Mesenteric fat pad (tissue), 1 donor: ENCODE measurements at regions not wholly inside any gene's neighbourhood (a gene's known extent, or its start where the extent isn't known, plus 50 kb on each side); places are given as distances from the start of the nearest gene placed in this dataset.

Experiments used
- DNase-seq: peaks from one replicate; pipeline ENCODE4 v3.0.0-alpha.2; 2020; ENCODE audit warnings: low spot score
- donor health status: DM: yes; HTN: yes; CAD: no.

- no peak for DNase-seq
These were observed 1034.7 kb upstream of the CHAC2 start for GRCh38 chr2:52732849-52733395.

DNA sequence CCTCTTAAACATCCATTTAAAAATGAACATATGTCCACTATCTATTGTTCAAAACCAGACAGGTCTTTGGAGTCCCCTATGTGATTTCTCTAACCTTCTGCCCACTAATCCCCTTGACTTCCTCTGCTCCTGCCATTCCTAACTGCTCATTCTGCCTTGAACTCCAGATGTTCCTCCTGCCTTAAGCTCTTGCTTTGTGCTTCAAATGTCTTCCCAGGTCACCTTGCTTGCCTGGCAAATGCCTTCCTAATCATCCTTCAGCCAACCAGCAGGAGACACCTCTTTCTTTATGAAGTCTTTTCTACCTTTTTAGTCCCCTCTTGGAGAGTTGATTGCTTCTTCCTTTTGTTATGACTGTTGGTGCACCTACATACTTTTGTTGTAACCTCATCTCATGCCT is 1043.0 kb upstream of the CHAC2 start:
- DNase-seq: no peak

- no peak for DNase-seq
These were observed 1049.8 kb upstream of the CHAC2 start for GRCh38 chr2:52717836-52718235.

DNA sequence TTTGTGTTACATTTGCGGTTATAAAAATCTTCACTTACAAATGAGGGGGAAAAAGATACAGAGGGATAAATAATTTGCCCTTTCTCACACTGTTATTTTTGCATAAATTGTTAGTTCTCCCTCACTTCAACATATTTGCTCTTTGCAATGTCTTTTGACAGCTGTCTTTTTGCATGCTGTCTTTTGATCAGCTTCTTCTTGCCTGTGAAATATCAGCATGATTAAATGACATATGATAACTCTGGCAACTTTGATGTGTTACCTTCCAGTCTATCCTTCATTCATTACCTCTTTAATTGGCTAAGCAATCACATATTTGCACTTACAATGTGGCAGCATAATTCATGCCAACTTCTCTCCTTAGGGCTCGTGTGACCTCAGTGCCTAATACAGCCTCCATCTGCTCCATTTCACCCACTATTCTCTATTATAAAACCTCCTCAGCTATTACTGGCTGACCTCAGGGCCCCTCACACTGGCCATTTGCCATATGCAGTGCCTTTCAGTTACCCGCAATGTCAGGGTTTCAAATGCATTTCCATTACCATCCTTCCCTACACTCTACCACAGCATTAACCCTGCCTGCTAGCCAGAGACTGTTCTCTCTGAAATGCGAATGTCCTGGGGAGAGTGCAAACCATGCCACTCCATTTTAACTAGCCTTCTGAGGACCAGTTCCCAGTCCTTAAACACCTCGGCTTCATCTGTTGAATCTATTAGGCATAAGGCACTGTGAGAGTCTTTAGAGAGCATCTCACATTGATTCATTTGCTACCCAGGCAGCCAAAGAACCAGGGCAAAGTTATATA is 1056.6 kb upstream of the CHAC2 start:
- no peak for DNase-seq

- DNase-seq: no peak
These were observed 1063.4 kb upstream of the CHAC2 start for GRCh38 chr2:52704251-52704650.

GRCh38 chr2:52703004-52703403 is 1064.6 kb upstream of the CHAC2 start:
- no peak for DNase-seq

GRCh38 chr2:52698408-52698807 is 1069.2 kb upstream of the CHAC2 start:
- no peak for DNase-seq

DNA sequence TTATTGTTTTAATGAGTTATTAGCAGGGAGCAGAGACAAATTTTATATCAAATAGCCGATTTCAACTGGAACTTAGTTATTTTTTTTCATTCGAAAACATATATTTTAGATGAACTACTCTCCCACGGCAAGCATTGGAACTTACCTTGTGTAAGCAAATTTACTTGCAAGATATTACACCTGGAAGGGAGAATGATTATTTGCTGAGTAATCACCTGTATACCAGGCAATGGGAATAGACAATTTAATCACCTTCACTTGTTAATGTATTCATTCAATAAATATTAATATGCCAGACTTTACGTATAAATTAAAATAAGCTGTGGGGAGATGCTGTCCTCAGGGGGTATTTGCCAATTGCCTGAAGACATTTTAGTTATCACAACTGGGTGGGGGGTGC is 1069.9 kb upstream of the CHAC2 start:
- no peak for DNase-seq

DNA sequence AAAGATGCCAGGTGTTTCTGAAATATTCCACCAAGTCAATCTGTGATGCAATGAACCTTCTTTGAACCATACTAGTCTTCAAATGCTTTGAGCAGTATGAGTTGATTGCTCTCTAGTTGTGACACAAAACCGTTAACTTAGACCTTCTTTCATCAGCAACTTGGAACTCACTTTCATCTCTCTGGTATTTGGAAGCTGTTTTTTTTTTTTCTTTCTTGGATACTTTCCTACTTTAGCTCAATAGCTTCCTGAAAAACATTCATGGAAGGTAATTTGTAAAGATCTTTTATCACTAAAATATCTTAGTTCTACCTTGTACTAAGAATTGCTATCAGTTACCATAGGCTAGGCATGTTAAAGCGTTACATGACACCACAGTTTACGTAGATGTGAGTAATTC is 1071.9 kb upstream of the CHAC2 start:
- DNase-seq: no peak

DNA sequence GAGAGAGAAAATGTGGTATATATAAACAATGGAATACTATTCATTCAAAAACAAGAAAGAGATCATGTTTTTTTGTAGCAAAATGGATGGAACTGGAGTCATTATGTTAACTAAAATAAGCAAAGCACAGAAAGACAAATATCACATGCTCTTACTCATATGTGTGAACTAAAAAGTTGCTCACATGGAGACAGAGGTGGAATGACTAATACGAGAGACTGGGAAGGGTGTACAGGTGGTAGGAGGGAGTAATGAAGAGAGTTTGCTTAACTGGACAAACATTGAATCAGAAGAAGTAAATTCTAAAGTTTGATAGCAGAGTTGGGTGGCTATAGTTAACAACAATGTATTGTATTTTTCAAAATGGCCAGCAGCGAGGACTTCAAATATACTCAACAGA is 1080.7 kb upstream of the CHAC2 start:
- DNase-seq: no peak

GRCh38 chr2:52676056-52676455 is 1091.5 kb upstream of the CHAC2 start:
- DNase-seq: no peak

DNA sequence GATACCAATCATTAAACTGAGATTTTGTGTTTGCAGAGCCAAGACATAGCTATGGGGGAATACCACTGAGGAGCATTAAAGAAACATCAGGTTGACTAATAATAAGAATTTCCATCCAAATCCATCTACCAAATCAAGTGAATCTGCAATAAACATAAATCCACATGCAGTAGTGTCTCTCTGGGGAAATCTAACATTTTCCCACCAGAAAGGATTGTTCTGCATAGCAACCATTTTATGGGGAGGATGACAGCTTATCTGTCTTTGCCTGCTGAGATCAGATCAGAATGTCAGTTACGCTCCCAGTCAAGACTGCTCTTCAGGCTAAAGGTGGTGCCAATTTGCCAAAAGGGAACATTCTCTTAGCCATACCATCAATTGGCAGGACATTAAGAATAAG is 1098.9 kb upstream of the CHAC2 start:
- no peak for DNase-seq

DNA sequence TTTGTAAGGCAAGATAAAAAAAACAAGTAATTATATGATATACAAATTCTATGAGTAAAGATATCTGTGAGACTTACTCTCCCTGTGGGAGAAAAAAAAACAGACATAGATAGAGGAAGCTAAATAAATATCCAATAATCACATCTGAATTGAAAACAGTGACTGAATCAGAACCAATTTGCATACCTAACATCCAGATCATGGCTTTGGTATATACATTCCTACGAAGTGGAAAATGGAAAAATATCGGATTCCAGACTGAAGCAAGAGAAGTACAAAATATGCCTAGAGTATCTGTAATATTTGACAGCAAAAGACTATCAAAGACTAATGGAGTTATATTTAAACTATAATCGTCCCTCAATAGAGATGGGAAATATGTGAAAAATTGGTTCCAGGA is 1108.1 kb upstream of the CHAC2 start:
- DNase-seq: no peak

- no peak for DNase-seq
These were observed 1109.0 kb upstream of the CHAC2 start for GRCh38 chr2:52658598-52658997.

DNA sequence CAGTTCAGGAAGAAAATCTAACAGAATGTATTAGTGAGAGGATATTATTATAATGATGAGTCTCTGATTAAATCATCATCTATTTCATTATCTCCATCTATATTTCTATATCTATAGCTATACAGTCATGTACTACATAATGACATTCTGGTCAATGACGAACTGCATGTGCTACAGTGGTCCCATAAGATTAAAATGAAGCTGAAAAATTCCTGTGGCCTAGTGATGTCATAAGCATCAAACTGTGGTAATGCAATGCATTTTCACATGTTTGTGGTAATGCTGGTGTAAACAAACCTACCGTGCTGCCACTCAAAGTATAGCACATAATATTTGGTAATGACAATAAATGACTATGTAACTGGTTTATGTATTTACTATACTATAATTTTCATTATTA is 1127.9 kb upstream of the CHAC2 start:
- no peak for DNase-seq

DNA sequence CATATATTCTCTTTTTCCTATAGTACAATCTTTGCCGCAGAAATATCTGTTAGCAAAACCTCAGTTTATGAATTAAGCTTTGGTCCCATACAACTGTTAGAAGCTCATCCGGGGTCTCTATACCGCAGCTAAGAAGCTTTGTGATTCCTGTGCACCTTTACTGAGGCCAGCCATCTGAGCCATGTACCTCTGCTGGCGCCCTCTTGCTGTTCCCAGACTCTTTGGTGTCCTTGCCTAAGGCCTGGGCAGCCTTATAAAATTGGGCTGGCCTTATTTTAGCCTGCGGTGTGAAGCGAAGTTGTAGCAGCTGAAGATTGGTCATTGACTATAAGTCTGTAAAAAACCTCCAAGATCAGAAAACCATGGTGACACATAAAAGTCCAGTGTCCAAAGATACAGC is 1135.1 kb upstream of the CHAC2 start:
- no peak for DNase-seq

DNA sequence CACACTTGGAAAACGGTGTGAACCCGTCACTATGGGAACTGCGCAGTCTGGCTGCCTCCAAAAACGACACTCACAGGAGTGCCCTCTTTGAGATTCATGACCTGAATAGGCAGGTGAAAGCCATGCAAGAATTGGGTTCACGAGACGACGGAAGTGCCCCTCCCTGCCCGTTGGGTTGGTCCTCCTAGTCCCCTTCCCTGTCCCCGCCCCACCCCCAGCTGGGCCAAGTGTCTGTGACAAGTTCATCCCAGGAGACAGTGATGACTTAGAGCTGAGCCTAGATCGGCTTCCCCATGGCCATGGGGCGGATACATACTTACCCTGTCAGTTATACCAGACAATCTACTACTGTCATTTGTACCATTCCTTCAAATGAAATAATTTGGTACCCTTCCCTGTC is 1137.7 kb upstream of the CHAC2 start:
- DNase-seq: no peak

- no peak for DNase-seq
These were observed 1138.1 kb upstream of the CHAC2 start for GRCh38 chr2:52629531-52629930.

GRCh38 chr2:52622266-52622665 is 1145.3 kb upstream of the CHAC2 start:
- DNase-seq: no peak

GRCh38 chr2:52613064-52613463 is 1154.5 kb upstream of the CHAC2 start:
- no peak for DNase-seq

DNA sequence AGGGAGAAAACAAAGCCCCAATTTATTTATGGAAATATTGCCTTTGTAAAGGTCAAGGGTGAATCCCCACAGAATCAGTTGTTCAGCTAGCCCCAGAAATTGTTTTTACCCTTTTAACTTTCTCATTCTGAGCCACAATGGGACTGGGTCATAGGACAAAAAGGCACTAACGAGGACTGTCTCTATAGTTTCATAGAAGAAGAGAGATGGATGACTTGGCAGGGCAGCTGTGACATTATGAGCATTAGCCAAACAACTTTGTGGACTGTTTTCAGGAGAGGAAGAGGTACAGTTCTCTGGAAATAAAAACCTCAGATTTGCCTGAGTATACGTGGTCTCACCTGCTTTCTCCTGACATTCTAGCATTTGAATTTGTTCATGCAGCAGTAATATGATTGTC is 1155.8 kb upstream of the CHAC2 start:
- no peak for DNase-seq

DNA sequence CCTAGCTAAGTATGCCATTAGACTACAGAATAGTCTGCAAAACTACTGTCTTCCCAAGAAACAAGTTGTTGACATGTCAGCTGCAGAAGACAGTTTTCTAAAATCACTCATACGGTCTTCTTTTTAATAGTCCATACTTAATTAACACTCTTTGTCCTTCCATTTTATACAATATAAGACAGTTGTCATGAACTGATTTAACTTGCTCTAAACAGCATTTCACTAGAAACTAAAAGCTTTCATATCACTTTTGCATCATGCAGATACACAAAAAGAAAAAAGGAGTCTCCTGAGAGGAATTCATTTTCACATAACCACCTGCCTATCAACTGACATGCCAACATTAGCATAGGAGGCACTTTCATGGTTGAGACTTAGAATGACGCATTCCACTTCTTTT is 1159.6 kb upstream of the CHAC2 start:
- no peak for DNase-seq

- DNase-seq: no peak
These were observed 1170.3 kb upstream of the CHAC2 start for GRCh38 chr2:52597346-52597745.
